ENCODE measurements at regions not wholly inside any gene's neighbourhood (a gene's known extent, or its start where the extent isn't known, plus 50 kb on each side); places are given as distances from the start of the nearest gene placed in this dataset.

DNA sequence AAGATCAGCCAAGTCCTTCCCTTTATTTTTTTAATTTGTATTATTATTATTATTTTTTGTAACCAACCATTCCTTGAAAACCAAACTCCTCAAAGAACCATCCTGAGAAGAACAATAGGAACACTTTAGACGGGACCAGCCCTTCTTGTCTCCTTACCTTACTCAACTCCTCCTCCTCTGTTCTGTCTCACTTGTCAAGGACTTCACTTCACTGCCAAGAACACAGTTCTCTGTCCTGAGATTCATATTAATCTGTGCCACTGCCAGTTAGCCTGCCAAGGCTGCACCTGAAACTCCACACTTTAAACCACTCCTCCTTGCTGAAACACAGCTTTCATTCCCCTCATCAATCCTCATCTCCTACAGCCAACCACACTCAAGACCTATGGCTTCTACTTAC is 73.8 kb upstream of the ATP1A1 start:
- no peak for DNase-seq

DNA sequence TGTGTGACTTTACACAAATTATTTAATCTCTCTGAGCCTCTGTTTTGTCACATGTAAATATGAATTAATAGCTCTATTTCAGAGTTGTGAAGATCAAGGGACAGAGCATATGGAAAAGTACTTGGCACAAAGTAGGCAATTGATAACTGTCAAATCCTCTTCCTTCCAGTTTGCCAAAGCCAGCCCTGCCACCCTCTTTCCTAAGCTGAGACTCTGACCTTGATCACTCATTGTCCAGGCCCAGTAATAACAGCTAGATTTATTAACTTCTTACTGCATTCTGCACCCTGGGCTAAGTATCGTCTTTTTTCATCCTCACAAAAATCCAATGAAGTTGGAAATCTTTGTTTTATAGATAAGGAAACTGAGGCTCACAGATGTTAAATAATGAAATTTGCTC is 70.8 kb upstream of the ATP1A1 start:
- no peak for DNase-seq

DNA sequence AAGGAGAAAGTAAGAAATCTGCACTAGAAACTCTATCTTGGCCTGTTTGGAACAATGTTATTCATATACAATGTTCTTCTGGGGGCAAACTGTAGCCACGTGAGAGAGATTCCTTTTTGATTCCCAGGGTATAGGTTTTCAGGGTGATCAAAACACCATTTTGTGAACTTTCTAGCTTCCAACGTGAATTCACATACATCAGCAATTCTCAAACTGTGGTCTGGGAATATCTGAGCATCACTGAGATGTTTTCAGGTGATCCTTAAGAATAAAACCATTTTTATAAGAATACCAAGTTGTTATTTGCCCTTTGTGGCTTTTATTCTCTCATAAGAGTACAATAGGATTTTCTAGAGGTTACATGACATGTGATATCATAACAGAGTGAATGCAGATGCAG is 66.9 kb upstream of the ATP1A1 start:
- no peak for DNase-seq

DNA sequence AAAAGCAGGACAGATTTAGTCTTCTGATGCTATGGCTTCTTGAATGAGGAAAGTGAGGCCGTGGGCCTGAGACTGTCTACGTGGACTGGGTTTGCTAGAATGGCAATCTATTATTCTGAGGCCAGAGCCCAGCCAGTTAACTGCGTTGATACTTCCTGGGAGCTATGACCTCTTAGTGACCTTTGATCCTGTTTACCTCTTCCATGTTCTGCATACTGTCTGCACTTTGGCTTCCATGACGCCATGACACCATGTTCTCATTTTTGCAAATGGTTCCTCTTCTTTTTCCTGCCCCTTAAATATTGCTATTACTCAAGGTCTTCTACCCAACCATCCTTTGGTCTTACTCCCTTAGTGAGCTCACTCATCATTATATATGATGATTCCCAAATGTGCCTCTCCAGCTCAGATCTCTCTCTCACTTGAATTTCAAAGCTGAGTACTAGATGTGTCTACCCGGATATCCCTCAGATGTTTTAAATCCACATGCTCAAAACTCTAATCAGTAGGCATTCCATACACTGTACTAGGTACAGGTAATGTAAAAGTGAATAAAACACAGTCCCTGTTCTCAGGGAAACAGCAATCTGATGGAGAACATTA is 66.1 kb upstream of the ATP1A1 start:
- no peak for DNase-seq

DNA sequence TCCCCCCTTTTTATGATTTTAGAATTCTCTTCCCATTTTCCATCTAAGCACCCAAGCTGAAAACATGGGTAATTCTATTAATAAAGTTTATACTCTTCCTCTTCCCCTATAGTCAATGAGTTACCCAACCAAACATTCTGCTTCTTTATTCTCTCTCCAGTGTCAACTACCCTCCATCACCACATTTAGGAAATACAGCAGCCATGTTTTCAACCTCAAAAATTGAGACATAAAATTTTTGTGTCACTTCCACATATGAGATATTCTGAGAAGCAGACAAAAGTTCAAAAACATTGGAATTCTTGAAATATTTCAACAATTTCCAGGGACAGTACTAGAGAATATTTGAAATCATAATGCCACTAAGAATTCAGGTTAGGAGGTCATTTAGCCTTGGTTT is 64.8 kb upstream of the ATP1A1 start:
- DNase-seq, result no peak

DNA sequence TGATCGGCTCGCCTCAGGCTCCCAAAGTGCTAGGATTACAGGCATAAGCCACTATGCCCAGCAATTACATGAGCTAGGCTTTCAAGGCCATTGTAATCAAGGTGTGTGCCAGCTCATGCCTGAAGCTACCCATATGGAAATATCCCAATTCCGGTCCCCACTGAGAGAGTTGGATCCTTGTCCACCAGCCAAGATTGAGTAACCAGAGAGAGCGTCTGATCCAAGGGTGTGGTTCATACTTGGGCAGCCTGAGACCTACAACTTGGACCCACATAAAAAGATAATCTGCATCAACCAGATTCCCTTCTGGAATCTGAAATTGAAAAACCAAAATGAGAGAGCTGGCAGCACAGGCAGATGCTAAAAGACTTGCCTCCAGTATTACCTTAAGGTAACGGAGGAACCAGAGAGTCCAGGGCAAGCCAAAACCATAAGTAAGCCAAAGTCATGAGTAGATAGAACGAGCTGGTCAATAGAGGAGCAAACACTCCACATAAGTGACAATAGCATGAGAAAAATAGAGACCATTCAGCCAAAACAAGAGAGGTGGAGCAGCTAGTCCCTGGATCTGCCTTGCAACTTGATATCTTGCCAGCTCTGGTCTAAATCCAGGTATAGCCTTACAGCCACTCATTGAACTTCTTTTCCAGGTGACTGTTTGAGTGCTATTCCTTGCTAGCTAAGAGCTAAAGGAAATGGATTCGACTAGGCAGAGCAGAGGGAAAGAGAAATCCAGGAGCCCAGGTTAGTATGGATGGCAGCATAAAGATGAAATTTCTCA is 63.8 kb upstream of the ATP1A1 start:
- peak; percentile 46 for DNase-seq

DNA sequence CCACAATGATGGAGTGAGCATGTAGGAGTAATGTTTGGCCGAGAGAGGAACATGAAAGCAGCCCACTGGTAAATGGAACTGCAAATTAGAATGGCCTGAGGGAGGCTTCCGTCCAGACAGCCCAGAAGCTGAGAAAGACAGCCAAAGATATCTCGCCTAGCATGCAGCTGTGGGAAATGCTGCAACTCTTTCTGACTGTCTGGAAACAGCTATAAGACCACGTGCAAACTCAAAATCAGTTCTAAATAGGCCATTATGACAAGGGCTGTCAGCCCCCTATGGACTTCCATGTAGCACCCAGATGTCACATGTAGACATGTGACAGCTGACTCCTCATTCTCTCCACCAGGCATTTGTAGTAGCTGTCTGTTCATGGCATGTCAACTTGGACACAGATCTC is 62.9 kb upstream of the ATP1A1 start:
- no peak for DNase-seq

DNA sequence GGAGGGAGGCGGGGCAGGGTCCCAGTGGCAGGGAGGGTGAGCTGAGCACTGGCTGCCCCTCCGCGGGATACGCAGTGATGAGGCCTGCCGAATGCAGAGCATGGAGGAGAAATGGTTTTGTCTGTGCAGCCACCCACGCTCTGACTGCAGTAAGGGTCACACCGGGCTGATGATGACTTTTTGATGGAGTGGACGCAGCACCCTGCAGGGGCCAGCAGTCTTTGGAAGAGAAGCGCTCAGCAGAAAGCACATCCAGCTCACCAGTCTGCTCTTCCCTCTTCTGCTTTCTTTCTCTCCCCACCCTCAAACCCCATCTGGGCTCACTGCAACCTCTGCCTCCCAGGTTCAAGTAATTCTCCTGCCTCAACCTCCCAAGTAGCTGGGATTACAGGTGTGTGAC is 61.9 kb upstream of the ATP1A1 start:
- DNase-seq, result no peak

DNA sequence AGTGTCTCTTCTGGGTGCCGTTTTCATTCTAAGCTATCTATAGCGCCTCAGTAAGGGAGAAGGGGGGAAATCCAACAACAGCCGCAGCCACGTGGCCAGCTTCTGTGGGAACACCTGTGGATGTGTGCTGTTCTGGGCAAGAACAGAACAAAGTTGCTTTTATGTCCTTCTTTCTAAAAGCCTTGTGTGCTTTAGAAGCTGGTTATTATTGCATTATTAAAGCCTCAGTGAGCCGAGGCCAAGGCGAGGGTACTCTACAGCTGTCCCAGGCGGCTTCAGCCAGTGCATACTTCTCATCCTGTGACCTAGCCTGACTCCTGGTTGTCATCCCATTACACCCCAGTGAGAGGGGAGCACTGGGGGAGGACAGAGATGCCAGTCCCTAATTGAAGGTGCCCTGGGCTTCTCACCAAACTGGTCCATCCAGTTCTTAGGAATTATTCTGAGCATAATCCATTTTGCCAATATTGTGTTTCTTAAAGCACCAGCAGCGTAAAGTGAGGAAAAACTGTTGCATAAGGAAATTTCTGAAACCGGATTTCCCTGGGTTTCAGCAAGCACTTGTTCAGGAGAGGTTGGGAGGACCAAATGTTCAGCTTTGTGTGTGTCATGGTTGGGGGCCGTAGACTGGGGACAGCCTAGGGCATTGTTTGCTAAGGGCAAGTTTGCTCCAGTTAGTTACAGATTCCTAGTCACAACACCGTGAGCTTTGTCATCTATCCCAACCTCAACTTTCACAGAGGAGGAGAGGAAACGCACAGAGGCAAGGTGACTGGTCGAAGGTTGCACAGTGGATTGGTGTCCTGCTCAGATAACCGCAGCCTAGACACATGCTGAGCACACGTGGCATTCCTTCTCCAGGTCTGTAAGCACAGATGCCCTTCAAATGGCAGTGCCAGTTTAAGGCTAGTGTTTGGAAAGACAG is 61.0 kb upstream of the ATP1A1 start:
- DNase-seq, result no peak

DNA sequence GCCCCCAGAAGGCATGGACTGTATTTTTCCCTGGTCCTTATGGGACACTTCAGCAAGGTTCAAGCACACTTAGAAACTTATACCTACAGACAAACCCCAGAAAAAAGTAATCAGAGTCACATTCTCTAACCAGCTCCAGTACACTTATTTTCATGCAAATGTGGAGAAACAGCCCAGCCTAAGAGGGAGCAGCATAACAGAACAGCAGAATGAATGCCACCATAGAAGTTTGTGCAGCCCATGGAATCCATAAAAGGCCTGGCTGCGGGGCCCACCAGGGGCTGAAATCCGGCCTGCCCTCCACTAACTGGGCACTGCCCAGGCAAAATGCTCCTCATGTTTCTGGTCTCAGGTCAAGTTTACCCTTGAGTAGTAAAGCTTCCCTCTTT is 60.4 kb upstream of the ATP1A1 start:
- no peak for DNase-seq

DNA sequence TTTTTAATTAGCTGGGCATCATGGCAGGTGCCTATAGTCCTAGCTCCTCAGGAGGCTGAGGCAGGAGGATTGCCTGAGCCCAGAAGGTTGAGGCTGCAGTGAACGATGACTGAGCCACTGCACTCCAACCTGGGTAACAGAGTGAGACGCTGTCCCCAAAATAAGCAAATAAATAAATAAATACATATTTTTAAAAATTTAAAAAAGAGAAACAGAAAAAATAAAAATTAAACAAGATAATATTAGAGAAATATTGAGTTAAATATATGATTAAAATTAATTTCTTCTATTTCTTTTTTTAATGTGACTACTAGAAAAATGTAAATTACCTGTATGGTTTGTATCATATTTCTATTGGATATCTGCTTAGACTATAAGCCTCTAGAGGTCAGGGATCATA is 59.3 kb upstream of the ATP1A1 start:
- no peak for DNase-seq

DNA sequence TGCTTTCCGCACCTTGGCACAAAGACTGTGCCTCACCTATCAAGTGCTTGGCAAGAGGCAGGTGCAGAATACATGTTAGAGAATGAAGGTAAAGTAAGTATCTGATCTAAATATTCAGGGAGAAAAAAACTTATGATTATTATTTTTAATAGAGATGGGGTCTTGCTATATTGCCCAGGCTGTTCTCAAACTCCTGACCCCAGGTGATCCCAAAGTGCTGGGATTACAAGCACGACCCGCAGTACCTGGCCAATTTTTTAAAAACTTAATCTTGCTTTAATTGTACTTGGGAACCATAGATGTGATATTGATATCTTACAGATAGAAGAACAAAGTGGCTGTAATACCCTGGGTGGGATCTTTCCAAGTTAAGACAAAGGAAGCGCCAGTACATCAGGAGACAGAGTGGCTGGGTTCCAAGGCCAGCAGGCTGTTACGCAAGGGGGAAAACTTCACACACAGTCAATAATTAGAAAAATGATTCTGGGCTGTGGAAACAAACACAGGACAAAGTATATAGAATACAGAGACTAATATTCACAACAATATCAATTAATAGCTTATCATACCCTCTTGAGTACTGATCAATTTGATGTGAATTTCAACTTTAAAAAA is 58.6 kb upstream of the ATP1A1 start:
- no peak for DNase-seq

DNA sequence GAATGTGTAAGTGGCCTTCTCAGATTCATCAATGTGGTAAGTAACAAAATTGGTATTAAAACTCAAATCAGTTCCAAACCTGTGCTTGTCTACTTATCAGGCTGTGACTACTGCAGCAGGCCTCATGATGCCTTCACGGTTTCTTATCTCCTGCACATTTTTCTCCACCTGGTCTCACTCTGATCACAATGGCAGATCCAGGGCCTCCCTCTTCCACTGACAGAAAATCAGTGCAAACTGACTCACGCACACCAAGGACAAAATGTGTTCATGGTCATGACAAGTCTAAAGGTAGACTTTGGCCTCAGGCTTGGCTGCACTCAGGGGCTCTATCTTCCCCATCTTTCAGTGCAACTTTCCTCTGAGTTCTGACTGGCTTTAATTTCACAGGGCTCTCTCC is 56.7 kb upstream of the ATP1A1 start:
- no peak for DNase-seq

DNA sequence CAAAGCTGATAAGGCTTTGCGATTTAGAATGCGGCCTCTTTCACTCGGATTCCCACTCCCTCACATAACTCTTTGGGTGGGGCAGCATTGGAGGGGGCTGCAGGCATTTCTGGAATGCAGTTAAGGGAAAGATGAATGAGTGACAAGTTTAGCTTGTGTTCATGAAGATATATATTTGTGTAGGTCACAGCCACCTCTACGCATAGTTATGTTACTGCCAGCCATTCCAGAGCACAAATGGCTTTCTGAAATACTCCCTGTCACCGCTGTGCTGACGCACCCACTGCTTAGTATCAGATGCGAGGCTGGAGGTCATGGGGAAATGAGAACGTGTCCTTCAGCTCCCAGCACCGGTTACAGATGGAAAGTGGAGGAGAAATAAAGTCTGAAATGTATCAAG is 54.1 kb upstream of the ATP1A1 start:
- no peak for DNase-seq

DNA sequence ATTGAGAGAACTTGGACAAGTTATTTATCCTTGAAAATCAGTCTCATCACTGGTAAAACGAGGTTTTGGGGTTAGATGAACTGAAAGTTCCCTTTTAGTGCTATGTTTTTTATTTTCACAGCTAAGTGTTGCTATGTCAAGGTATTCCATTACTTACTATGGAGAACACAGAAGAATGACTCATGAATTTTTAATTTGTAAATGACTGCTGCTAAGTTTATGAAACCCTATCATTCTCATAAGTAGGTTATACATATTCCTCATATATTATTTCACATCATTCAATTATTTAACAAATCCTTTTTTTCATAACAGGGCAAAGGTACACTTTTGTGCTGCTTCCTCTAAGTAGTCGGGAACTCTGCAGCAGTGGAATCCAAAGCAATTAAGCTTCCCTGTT is 52.2 kb upstream of the ATP1A1 start:
- no peak for DNase-seq

DNA sequence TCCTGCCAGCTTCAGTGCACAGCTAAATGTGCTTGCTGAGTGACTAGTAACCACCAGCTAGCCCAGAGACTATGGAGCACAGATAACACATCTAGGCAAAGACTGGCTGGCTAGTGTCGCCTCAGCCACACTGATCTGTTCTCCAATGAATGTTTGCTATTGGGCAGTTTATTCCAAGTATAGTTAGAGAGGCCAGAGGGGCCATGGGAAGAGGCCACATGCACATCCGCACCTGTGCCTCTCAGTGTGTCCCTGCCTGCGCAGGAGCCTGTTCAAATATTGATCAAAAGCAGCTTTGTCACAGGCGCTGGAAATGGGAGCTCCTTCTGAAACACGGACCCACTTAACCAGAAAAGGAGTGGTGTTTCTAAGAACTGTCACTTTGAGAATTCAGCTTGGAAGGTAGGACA is 51.3 kb upstream of the ATP1A1 start:
- no peak for DNase-seq

DNA sequence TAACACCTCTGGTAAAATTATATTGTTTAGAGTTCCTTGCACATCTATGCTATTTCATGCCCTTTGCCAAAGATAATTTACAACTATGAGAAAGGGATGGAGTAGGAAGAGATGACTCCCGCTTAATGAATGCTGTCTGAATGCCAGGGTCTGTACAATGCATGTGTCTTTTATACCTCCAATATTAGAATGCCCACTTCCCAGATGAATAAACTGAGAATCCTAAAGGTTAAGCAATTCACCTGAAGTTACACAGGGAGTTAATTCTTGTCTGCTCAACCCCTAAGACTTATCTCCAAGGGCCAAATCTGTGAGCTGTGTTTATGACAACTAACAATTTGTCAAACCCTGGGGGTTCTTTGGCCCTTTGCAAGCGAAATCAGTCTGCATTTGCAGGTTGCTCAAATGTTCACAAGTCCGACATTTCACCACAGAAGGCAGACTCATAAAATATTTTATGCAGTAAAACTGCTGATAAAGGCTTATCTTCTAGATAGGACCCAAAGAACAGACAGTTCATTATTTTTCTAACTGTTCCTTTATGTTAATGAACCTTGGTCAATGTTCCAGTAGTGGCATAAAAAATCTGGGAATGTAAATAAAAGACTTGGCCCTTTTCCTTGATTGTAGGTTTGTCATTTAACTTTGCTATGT is 50.2 kb upstream of the ATP1A1 start:
- no peak for DNase-seq

Data from NCI-H1092 (cell line).